ENCODE measurements at regions not wholly inside any gene's neighbourhood (a gene's known extent, or its start where the extent isn't known, plus 50 kb on each side); places are given as distances from the start of the nearest gene placed in this dataset.
"Not testable (repeated sequence)": the region's sequence is repeated elsewhere in the genome, so short reads cannot be mapped to it uniquely, and the experiment has no call there.

GRCh38 chr3:6697722-6698121 lies 163.2 kb upstream of the GRM7 start:
- Histone ChIP-seq H3K36me3 (ENCODE audit: control insufficient read depth, insufficient read depth, low read length) (no peaks in the 10 kb centered on the region), H3K27me3 (ENCODE audit: control insufficient read depth, insufficient read depth, low read length) (no peaks in the 10 kb centered on the region), H3K4me3 (ENCODE audit: low read depth, low read length) (no peak overlapping the region)
- no peak for TF ChIP-seq CTCF (IDR thresholded peaks at IDR 0.05; ENCODE audit: insufficient read depth, low read depth, low read length)
- POLR2A ChIA-PET, result no interaction called here
- DNase-seq (ENCODE audit: low read depth), result no peak
- CTCF ChIA-PET, result no interaction called here

- DNase-seq (ENCODE audit: low read depth), result not testable (repeated sequence)
Observed at GRCh38 chr3:6704817-6705216, 156.1 kb upstream of the GRM7 start.

GRCh38 chr3:6706777-6707176 lies 154.1 kb upstream of the GRM7 start:
- ChIA-PET POLR2A (no interaction called here), CTCF (no interaction called here)
- no peak overlapping the region for H3K4me3 ChIP-seq (ENCODE audit: low read depth, low read length)
- H3K27me3 ChIP-seq (ENCODE audit: control insufficient read depth, insufficient read depth, low read length), result no peaks in the 10 kb centered on the region
- no peaks in the 10 kb centered on the region for H3K36me3 ChIP-seq (ENCODE audit: control insufficient read depth, insufficient read depth, low read length)
- TF ChIP-seq CTCF (IDR thresholded peaks at IDR 0.05; ENCODE audit: insufficient read depth, low read depth, low read length), result no peak
- DNase-seq (ENCODE audit: low read depth), result no peak

More at GRCh38 chr3:6704817-6705216, 156.1 kb upstream of the GRM7 start:
- H3K36me3 ChIP-seq (ENCODE audit: control insufficient read depth, insufficient read depth, low read length); CTCF ChIA-PET; POLR2A ChIA-PET; H3K27me3 ChIP-seq (ENCODE audit: control insufficient read depth, insufficient read depth, low read length); H3K4me3 ChIP-seq (ENCODE audit: low read depth, low read length): not testable (repeated sequence)

GRCh38 chr3:6709178-6709577 lies 151.7 kb upstream of the GRM7 start:
- no peaks in the 10 kb centered on the region for H3K27me3 ChIP-seq (ENCODE audit: control insufficient read depth, insufficient read depth, low read length)
- CTCF ChIA-PET, result no interaction called here
- no peaks in the 10 kb centered on the region for H3K36me3 ChIP-seq (ENCODE audit: control insufficient read depth, insufficient read depth, low read length)
- POLR2A ChIA-PET, result no interaction called here
- no peak overlapping the region for H3K4me3 ChIP-seq (ENCODE audit: low read depth, low read length)
- no peak for TF ChIP-seq CTCF (IDR thresholded peaks at IDR 0.05; ENCODE audit: insufficient read depth, low read depth, low read length)
- no peak for DNase-seq (ENCODE audit: low read depth)

- no peak for TF ChIP-seq CTCF (IDR thresholded peaks at IDR 0.05; ENCODE audit: insufficient read depth, low read depth, low read length)
- POLR2A ChIA-PET, result no interaction called here
- DNase-seq (ENCODE audit: low read depth), result no peak
Observed at GRCh38 chr3:6714962-6715361, 146.0 kb upstream of the GRM7 start.

GRCh38 chr3:6716420-6716819 lies 144.5 kb upstream of the GRM7 start:
- DNase-seq (ENCODE audit: low read depth), result no peak
- no peak for TF ChIP-seq CTCF (IDR thresholded peaks at IDR 0.05; ENCODE audit: insufficient read depth, low read depth, low read length)
- Histone ChIP-seq H3K36me3 (ENCODE audit: control insufficient read depth, insufficient read depth, low read length) (no peaks in the 10 kb centered on the region), H3K4me3 (ENCODE audit: low read depth, low read length) (no peak overlapping the region), H3K27me3 (ENCODE audit: control insufficient read depth, insufficient read depth, low read length) (no peaks in the 10 kb centered on the region)
- ChIA-PET CTCF (no interaction called here), POLR2A (no interaction called here)

More at GRCh38 chr3:6714962-6715361, 146.0 kb upstream of the GRM7 start:
- Histone ChIP-seq H3K36me3 (ENCODE audit: control insufficient read depth, insufficient read depth, low read length) (no peaks in the 10 kb centered on the region), H3K4me3 (ENCODE audit: low read depth, low read length) (no peak overlapping the region), H3K27me3 (ENCODE audit: control insufficient read depth, insufficient read depth, low read length) (no peaks in the 10 kb centered on the region)
- CTCF ChIA-PET, result no interaction called here

Measured in BJ (cell line).